B cell (primary cell): ENCODE measurements at regions not wholly inside any gene's neighbourhood (a gene's known extent, or its start where the extent isn't known, plus 50 kb on each side); places are given as distances from the start of the nearest gene placed in this dataset.

Experiments
- CTCF ChIP-seq: fragments of 200-600 bp; IDR thresholded peaks from one replicate; pipeline ENCODE4 v1.8.0; 2022; ENCODE audit warnings: antibody characterized with exemption, mild to moderate bottlenecking
- EZH2 ChIP-seq: IDR thresholded peaks from 2 replicates; pipeline ENCODE4 v1.6.1; 2012; ENCODE audit warnings: borderline replicate concordance, low read depth, mild to moderate bottlenecking, moderate library complexity, low read length; ENCODE audit not compliant: insufficient read depth, poor library complexity, severe bottlenecking

DNA sequence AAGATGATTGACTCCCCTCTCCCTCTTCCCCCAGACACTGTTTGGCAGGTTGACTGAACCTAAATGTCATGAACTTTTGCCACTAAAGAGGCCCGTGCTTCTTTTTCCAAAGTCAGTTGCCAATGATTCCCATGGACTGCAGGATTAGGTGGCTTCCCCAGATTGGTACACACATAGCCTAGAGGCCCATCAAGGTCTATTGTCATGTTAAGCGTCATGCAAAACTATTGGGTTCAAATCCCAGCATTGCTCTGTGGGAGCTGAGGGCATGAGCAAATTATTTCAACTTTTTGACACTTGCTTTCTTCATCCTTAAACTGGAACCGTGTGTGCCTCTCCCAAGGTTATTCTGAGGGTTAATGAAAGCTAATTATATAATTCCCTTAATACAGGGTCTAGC is 430.2 kb upstream of the TBX3 start:
- TF ChIP-seq CTCF, result no peak
- TF ChIP-seq EZH2, result no peak
